Neutrophil (primary cell): ENCODE measurements at regions not wholly inside any gene's neighbourhood (a gene's known extent, or its start where the extent isn't known, plus 50 kb on each side); places are given as distances from the start of the nearest gene placed in this dataset.

Experiments used
- H3K27ac ChIP-seq: fragments of 200-600 bp; sonication (generic); 2 replicates; pipeline ENCODE4 v1.5.1; 2016; ENCODE audit warnings: mild to moderate bottlenecking, moderate library complexity
- H3K27me3 ChIP-seq: fragments of 200-600 bp; sonication (generic); 2 replicates; pipeline ENCODE4 v1.6.0; 2016; ENCODE audit warnings: mild to moderate bottlenecking
- H3K36me3 ChIP-seq: fragments of 200-600 bp; sonication (generic); 2 replicates; pipeline ENCODE4 v1.5.1; 2017
- H3K4me1 ChIP-seq, 2 experiments: fragments of 200-600 bp in 1 of 2; sonication (generic) in 1 of 2; 1 replicate in 1 of 2; 2 replicates in 1 of 2; pipeline versions ENCODE4 v1.5.1 to v1.6.1; 2013 to 2016; ENCODE audit warnings: low read depth in 1 of 2, low read length in 1 of 2, mild to moderate bottlenecking in 1 of 2, moderate library complexity in 1 of 2; ENCODE audit not compliant: control insufficient read depth in 1 of 2, insufficient read depth in 1 of 2
- H3K4me3 ChIP-seq, 2 experiments: fragments of 200-600 bp in 1 of 2; sonication (generic) in 1 of 2; 1 replicate in 1 of 2; 2 replicates in 1 of 2; pipeline ENCODE4 v1.5.1; 2013 to 2016; ENCODE audit warnings: low read depth in 1 of 2, low read length in 1 of 2, mild to moderate bottlenecking in 1 of 2, moderate library complexity in 1 of 2
- H3K9me3 ChIP-seq: fragments of 200-600 bp; sonication (generic); 2 replicates; pipeline ENCODE4 v1.5.1; 2016
- TF ChIP-seq, protein P1 (sequence below): fragments of 200-600 bp; sonication (generic); IDR thresholded peaks from 2 replicates; pipeline ENCODE4 v1.5.1; 2016; ENCODE audit warnings: antibody characterized with exemption

DNA sequence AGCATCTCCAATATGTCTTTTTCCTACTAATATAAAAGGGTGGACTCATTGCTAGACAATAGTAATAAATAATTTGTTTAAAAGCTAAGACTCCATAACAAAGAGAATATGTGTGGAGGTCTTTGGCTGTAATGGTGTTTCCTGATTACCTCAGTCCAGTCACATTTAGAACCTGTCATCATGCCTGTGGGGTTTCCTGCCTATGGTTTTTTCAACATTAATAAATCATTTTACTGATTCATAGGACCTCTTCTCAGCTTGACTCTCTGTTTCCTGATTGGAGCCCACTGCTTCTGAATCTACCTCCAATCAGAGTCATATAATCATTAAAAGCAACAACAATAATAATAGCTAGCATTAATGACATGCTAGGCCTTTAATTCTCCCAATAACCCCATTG, 52.4 kb upstream of the GNAI1 start:
- Histone ChIP-seq H3K36me3 (no peaks in the 10 kb centered on the region), H3K4me3 (no peak overlapping the region), H3K27ac (no peak overlapping the region), H3K4me1 (peaks cover 0 to 7% of the 10 kb centered on the region in 2 experiments), H3K9me3 (no peaks in the 10 kb centered on the region), H3K27me3 (no peaks in the 10 kb centered on the region)
- TF ChIP-seq, protein P1, sequence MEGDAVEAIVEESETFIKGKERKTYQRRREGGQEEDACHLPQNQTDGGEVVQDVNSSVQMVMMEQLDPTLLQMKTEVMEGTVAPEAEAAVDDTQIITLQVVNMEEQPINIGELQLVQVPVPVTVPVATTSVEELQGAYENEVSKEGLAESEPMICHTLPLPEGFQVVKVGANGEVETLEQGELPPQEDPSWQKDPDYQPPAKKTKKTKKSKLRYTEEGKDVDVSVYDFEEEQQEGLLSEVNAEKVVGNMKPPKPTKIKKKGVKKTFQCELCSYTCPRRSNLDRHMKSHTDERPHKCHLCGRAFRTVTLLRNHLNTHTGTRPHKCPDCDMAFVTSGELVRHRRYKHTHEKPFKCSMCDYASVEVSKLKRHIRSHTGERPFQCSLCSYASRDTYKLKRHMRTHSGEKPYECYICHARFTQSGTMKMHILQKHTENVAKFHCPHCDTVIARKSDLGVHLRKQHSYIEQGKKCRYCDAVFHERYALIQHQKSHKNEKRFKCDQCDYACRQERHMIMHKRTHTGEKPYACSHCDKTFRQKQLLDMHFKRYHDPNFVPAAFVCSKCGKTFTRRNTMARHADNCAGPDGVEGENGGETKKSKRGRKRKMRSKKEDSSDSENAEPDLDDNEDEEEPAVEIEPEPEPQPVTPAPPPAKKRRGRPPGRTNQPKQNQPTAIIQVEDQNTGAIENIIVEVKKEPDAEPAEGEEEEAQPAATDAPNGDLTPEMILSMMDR, result no peak

DNA sequence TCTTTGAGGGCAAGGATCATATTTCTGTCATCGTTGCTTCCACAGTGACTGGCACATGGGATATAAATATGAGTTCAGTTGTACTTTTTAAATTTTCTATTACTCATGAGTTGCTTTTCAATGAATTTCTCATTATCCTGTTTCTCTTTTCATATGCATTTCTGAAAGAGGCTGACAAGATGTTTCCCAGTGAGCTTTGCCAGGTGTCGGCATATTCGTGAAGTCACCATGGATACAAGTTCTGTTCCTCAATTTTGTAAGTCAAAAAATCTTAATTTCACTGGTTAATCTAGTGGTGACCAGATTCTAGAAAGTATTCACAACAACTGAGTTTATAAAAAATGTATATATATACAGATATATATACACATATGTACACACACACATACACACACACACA, 55.7 kb upstream of the GNAI1 start:
- H3K9me3 ChIP-seq, result no peaks in the 10 kb centered on the region
- no peak overlapping the region for H3K27ac ChIP-seq
- H3K4me3 ChIP-seq, result no peak overlapping the region
- H3K27me3 ChIP-seq, result no peaks in the 10 kb centered on the region
- TF ChIP-seq, protein P1, result no peak
- no peaks in the 10 kb centered on the region for H3K36me3 ChIP-seq
- peaks cover 0 to 7% of the 10 kb centered on the region in 2 experiments for H3K4me1 ChIP-seq

DNA sequence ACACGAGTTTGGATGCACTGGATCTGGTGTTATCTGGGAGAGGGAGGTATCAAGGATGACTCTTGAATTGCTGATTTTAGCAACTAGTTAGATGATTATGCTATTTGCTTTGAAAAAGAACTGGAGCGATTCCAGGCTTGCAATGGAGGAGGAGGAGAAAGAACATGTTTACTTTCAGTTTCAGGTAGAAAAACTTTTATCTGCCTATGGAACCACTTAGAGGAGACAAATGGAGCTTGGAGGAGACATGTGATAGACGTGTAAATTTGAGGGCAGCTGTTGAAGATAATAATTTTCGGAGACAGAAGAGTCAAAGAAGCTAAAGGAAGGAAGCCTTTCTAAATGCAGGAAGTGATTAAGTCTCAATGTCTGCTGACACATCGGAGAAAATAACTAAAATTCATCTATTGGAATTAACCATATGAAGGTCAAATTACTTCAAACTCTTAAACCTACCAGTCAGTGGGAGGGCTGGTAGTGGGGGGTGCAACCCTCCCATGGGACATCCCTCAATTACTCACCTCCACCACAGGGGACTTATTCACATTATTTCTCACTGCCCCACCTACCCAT, 56.4 kb upstream of the GNAI1 start:
- no peaks in the 10 kb centered on the region for H3K9me3 ChIP-seq
- H3K27ac ChIP-seq, result no peak overlapping the region
- TF ChIP-seq, protein P1, result no peak
- peaks cover 0 to 7% of the 10 kb centered on the region in 2 experiments for H3K4me1 ChIP-seq
- no peaks in the 10 kb centered on the region for H3K27me3 ChIP-seq
- no peak overlapping the region for H3K4me3 ChIP-seq
- no peaks in the 10 kb centered on the region for H3K36me3 ChIP-seq

DNA sequence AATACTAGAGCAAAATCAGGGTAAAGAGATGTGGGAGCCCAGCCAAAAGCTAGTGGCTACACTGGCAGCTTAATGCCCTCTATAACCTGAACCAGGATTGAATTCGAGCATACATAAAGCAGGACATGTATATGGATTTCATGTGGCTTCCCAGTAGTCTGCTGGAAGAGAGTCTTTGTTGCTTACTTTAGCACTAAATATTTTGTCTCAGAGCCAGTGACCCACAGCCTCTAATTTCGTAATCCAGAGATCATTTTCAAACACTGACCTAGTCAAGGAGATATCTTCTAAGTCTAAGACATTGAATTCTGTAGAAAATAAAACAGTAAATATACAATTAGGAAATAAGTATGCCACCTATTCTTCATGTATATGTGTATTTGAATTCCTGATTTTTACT, 64.2 kb upstream of the GNAI1 start:
- TF ChIP-seq, protein P1, result no peak
- Histone ChIP-seq H3K4me3 (no peak overlapping the region), H3K9me3 (no peaks in the 10 kb centered on the region)

DNA sequence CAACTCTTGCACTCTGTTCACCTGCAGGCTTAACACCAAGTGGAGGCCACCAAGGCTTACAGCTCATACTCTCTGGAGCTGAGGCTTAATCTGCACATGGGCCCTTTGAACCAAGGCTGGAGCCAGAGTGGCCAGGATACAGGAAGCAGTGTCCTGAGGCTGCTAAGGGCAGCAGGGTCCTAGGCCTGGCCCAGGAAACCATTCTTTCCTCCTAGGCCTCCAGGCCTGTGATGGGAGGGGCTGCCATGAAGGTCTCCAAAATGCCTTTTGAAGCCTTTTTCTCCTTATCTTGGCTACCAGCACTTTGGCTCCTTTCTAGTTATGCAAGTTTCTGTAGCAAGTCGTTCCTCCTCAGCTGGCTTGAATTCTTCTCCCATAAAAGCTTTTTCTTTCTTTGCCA, 68.0 kb upstream of the GNAI1 start:
- TF ChIP-seq, protein P1, result no peak

More for the DNA sequence above, 64.2 kb upstream of the GNAI1 start:
- Histone ChIP-seq H3K36me3 (no peaks in the 10 kb centered on the region), H3K27me3 (no peaks in the 10 kb centered on the region), H3K4me1 (no peaks in the 10 kb centered on the region), H3K27ac (no peak overlapping the region)

More for the DNA sequence above, 68.0 kb upstream of the GNAI1 start:
- Histone ChIP-seq H3K4me1 (no peaks in the 10 kb centered on the region), H3K9me3 (no peaks in the 10 kb centered on the region), H3K4me3 (no peak overlapping the region), H3K36me3 (no peaks in the 10 kb centered on the region), H3K27me3 (no peaks in the 10 kb centered on the region), H3K27ac (no peak overlapping the region)
